Heart right ventricle (tissue), 16 donors: ENCODE measurements at regions not wholly inside any gene's neighbourhood (a gene's known extent, or its start where the extent isn't known, plus 50 kb on each side); places are given as distances from the start of the nearest gene placed in this dataset.

Source experiments
- ATAC-seq, 8 donors: fragments of 200-7000 bp; cut with Tn5 transposase; one replicate each; pipeline ENCODE4 v1.9.1; 2020; ENCODE audit warnings: mild to moderate bottlenecking in 8 of 8, moderate library complexity in 8 of 8, moderate number of reproducible peaks in 1 of 8
- DNase-seq, 2 donors: peaks; one replicate each; pipeline ENCODE4 v3.0.0-alpha.2; 2020
- H3K27ac ChIP-seq, 10 donors: fragments of 200-600 bp; sonication (generic) in 2 of 10; one replicate each; pipeline versions ENCODE4 v1.5.0 to v1.8.0; 2020 to 2022; ENCODE audit warnings: mild to moderate bottlenecking in 3 of 10
- H3K27me3 ChIP-seq, 7 donors: fragments of 200-600 bp; one replicate each; pipeline ENCODE4 v1.8.0; 2021 to 2022; ENCODE audit warnings: mild to moderate bottlenecking in 2 of 7
- H3K36me3 ChIP-seq, 9 donors: fragments of 200-600 bp; sonication (generic) in 1 of 9; one replicate each; pipeline versions ENCODE4 v1.5.0 to v1.8.0; 2020 to 2022; ENCODE audit warnings: mild to moderate bottlenecking in 2 of 9
- H3K4me1 ChIP-seq, 9 donors: fragments of 200-600 bp; sonication (generic) in 1 of 9; one replicate each; pipeline versions ENCODE4 v1.5.0 to v1.8.0; 2020 to 2022; ENCODE audit warnings: mild to moderate bottlenecking in 4 of 9
- H3K4me3 ChIP-seq, 10 donors: fragments of 200-600 bp; sonication (generic) in 2 of 10; one replicate each; pipeline versions ENCODE4 v1.5.0 to v1.8.0; 2020 to 2022; ENCODE audit warnings: mild to moderate bottlenecking in 7 of 10, moderate library complexity in 2 of 10
- H3K9me3 ChIP-seq, 11 donors: fragments of 200-600 bp in 10 of 11; sonication (generic) in 2 of 11; one replicate each; pipeline versions ENCODE4 v1.5.0 to v1.8.0; 2013 to 2022; ENCODE audit warnings: mild to moderate bottlenecking in 2 of 11, control low read depth in 1 of 11, moderate library complexity in 1 of 11
- CTCF ChIP-seq, 9 donors: fragments of 200-600 bp; sonication (generic) in 2 of 9; IDR thresholded peaks; one replicate each; pipeline versions ENCODE4 v1.5.0 to v1.8.0; 2021 to 2022; ENCODE audit warnings: antibody characterized with exemption in 9 of 9, mild to moderate bottlenecking in 5 of 9, moderate library complexity in 1 of 9
- WGBS, 2 donors: extraction: QIAGEN DNeasy Blood & Tissue Kit; methylation state at CpG; one replicate each; pipeline ENCODE4 v1.1.7; 2013; ENCODE audit warnings: inconsistent platforms in 1 of 2; 5-methylcytosine and 5-hydroxymethylcytosine counted together
- intact Hi-C, 10 donors: fragments of 100-400 bp; cut with DNase I; formaldehyde crosslinking; loops; one replicate each; pipeline versions ENCODE4 v1.11.1 to v1.14.2; 2022
- donor health status: Arrhythmogenic right ventricular cardiomyopathy.
- donor health status: ischemic (EF 13 %, LVEDD 7.1; RV severe dilation, severe dysfunction).
- donor health status: healthy with polysubstance abuse.
- donor health status: DM: no; HTN: yes; CAD: no.
- donor health status: DM: no; HTN: no; CAD: no.
- donor health status: ischemic (EF 25% LVEDD 6.9; RV normal size, moderate dysfunction).
- donor health status: ischemic (EF 25% LVEDD 5.7; RV mildly dilated, moderate dysfunction).
- donor health status: healthy.
- donor health status: DM: yes; HTN: yes; CAD: no.
- donor health status: Ischemic cardiomyopathy.
- donor health status: ischemic (EF 35%, LVEDD 5.7; RV mildly dilated, moderate dysfunction).
- donor health status: nonischemic (EF 11% LVEDD 7.7; RV severe dilation, severe dysfunction).
- donor health status: DM: yes; HTN: yes; CAD: no.
- donor health status: PGD.
- donor health status: ischemic (EF 29% LVEDD 5.4; RV normal size, mild dysfunction).
- donor health status: nonischemic (EF 23%, LVEDD 6.1; RV moderate dilation, normal function).

- Histone ChIP-seq H3K27me3 (peaks cover 0 to 44% (median 29%) of the 10 kb centered on the region in 7 donors), H3K9me3 (peaks cover 0 to 2% (median 0%) of the 10 kb centered on the region in 11 donors), H3K36me3 (no peaks in the 10 kb centered on the region), H3K4me3 (no peak overlapping the region), H3K4me1 (no peaks in the 10 kb centered on the region), H3K27ac (no peak overlapping the region)
- intact Hi-C loops: no loop called here
- 80 to 84% methylated on average over 6 of the region's 6 CpGs for WGBS, 2 donors
- ATAC-seq (no peak), DNase-seq (no peak)
- no peak for TF ChIP-seq CTCF (IDR thresholded peaks at IDR 0.05)
These were observed 809.4 kb downstream of the TYW1 start for GRCh38 chr7:67805921-67806471.

GRCh38 chr7:67807826-67808225, 811.2 kb downstream of the TYW1 start:
- intact Hi-C loops: no loop called here
- Histone ChIP-seq H3K27me3 (peaks cover 0 to 36% (median 16%) of the 10 kb centered on the region in 7 donors), H3K27ac (no peak overlapping the region), H3K9me3 (peaks cover 0 to 4% (median 0%) of the 10 kb centered on the region in 11 donors), H3K4me3 (no peak overlapping the region), H3K36me3 (no peaks in the 10 kb centered on the region), H3K4me1 (no peaks in the 10 kb centered on the region)
- 67 to 78% methylated on average over 5 of the region's 5 CpGs for WGBS, 2 donors
- DNase-seq: no peak
- no peak for TF ChIP-seq CTCF (IDR thresholded peaks at IDR 0.05)
- ATAC-seq: no peak

- DNase-seq: no peak
- no peak overlapping the region for H3K27ac ChIP-seq
- ATAC-seq: no peak
- intact Hi-C loops: no loop called here
- peaks cover 0 to 29% (median 4%) of the 10 kb centered on the region in 7 donors for H3K27me3 ChIP-seq
- H3K4me1 ChIP-seq: no peaks in the 10 kb centered on the region
- H3K4me3 ChIP-seq: no peak overlapping the region
- no peak for TF ChIP-seq CTCF (IDR thresholded peaks at IDR 0.05)
- no peaks in the 10 kb centered on the region for H3K36me3 ChIP-seq
- 86 to 88% methylated on average over 8 of the region's 8 CpGs for WGBS, 2 donors
- peaks cover 0 to 4% (median 0%) of the 10 kb centered on the region in 11 donors for H3K9me3 ChIP-seq
These were observed 813.0 kb downstream of the TYW1 start for GRCh38 chr7:67809586-67809985.

- Histone ChIP-seq H3K4me3 (no peak overlapping the region), H3K27me3 (peaks cover 0 to 11% (median 0%) of the 10 kb centered on the region in 7 donors), H3K36me3 (no peaks in the 10 kb centered on the region), H3K4me1 (no peaks in the 10 kb centered on the region), H3K9me3 (peaks cover 0 to 18% (median 0%) of the 10 kb centered on the region in 11 donors), H3K27ac (no peak overlapping the region)
- no peak for ATAC-seq
- TF ChIP-seq CTCF (IDR thresholded peaks at IDR 0.05): no peak
- no peak for DNase-seq
- intact Hi-C loops: no loop called here
- WGBS, 2 donors: 82 to 85% methylated on average over 9 of the region's 9 CpGs
These were observed 817.1 kb downstream of the TYW1 start for GRCh38 chr7:67813621-67814292.
